BJ (cell line): ENCODE measurements at regions not wholly inside any gene's neighbourhood (a gene's known extent, or its start where the extent isn't known, plus 50 kb on each side); places are given as distances from the start of the nearest gene placed in this dataset.
"Not testable (repeated sequence)": the region's sequence is repeated elsewhere in the genome, so short reads cannot be mapped to it uniquely, and the experiment has no call there.

Experiments used
- CTCF ChIA-PET: fragments of 350-600 bp; formaldehyde crosslinking; extraction: SDS; loops from one replicate; lab custom pipeline; 2021; ENCODE audit warnings: antibody characterized with exemption, inconsistent platforms; lab: Yijun Ruan, JAX
- POLR2A ChIA-PET: fragments of 300-600 bp; sonication (Branson Sonifier 250); formaldehyde crosslinking; extraction: SDS; loops from one replicate; lab custom pipeline; 2021; ENCODE audit warnings: antibody characterized with exemption; lab: Charles Lee
- DNase-seq: peaks from one replicate; pipeline ENCODE4 v3.0.0-alpha.2; 2011; ENCODE audit warnings: low read depth
- H3K27me3 ChIP-seq: 2 replicates; pipeline ENCODE4 v1.6.0; 2011; ENCODE audit warnings: low read length; ENCODE audit not compliant: control insufficient read depth, insufficient read depth
- H3K36me3 ChIP-seq: 2 replicates; pipeline ENCODE4 v1.5.1; 2011; ENCODE audit warnings: low read length; ENCODE audit not compliant: control insufficient read depth, insufficient read depth
- H3K4me3 ChIP-seq: 2 replicates; pipeline ENCODE4 v1.5.1; 2011; ENCODE audit warnings: low read depth, mild to moderate bottlenecking, control low read depth, low read length
- TF ChIP-seq, protein P1 (sequence below): IDR thresholded peaks from 2 replicates; pipeline ENCODE4 v1.5.1; 2011; ENCODE audit warnings: low read depth, mild to moderate bottlenecking, control low read depth, inconsistent platforms, low read length, moderate library complexity; ENCODE audit not compliant: insufficient read depth

DNA sequence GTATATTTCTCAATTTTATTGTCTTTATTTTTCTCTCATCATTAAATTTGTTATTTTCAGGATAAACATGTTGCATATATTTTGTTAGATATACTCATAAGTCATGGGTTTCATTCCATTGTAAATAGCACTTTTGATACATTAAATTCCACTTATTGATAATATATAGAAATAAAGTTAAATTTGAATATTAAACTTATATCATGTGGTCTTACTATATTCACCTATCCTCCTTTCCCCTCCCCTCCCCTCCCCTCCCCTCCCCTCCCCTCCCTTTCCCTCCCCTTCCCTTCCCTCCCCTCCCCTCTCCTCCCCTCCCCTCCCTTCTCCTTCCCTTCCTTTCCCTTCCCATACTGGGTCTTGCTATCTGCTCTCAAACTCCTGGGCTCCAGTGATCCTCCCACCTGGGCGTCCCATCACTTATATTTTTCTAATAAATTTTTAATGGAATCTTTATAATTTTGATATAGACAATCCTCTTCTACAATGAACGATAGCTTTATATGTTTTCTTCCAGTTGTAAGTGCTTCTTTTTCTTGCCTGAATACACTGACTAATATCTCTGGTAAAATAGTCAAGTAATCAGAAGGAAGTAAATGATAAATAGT is 692.4 kb downstream of the C6orf118 start:
- TF ChIP-seq, protein P1, sequence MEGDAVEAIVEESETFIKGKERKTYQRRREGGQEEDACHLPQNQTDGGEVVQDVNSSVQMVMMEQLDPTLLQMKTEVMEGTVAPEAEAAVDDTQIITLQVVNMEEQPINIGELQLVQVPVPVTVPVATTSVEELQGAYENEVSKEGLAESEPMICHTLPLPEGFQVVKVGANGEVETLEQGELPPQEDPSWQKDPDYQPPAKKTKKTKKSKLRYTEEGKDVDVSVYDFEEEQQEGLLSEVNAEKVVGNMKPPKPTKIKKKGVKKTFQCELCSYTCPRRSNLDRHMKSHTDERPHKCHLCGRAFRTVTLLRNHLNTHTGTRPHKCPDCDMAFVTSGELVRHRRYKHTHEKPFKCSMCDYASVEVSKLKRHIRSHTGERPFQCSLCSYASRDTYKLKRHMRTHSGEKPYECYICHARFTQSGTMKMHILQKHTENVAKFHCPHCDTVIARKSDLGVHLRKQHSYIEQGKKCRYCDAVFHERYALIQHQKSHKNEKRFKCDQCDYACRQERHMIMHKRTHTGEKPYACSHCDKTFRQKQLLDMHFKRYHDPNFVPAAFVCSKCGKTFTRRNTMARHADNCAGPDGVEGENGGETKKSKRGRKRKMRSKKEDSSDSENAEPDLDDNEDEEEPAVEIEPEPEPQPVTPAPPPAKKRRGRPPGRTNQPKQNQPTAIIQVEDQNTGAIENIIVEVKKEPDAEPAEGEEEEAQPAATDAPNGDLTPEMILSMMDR: no peak
- Histone ChIP-seq H3K4me3 (no peak overlapping the region), H3K36me3 (no peaks in the 10 kb centered on the region), H3K27me3 (no peaks in the 10 kb centered on the region)
- DNase-seq: no peak
- ChIA-PET POLR2A (no interaction called here), CTCF (no interaction called here)

DNA sequence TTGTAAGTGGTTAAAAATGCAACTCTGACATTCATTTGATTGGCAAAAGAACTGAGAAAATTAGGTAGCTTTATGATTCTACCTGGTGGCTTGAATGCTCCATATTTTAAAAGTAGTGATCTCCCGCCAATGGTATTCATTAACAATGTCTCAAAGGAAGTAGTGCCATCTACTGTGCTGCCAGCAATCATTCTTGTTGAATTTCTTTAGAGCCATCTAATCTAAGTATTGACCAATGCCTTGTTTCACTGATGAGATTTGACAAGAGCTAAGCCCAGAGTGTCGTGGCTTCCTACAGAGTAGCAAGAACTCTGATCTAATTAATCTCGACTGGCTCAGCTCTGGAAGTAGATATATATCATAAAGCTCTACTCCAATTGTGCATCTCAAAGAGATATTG is 696.7 kb downstream of the C6orf118 start:
- POLR2A ChIA-PET: no interaction called here
- Histone ChIP-seq H3K4me3 (no peak overlapping the region), H3K27me3 (no peaks in the 10 kb centered on the region), H3K36me3 (no peaks in the 10 kb centered on the region)
- no peak for DNase-seq
- CTCF ChIA-PET: no interaction called here
- TF ChIP-seq, protein P1: no peak

DNA sequence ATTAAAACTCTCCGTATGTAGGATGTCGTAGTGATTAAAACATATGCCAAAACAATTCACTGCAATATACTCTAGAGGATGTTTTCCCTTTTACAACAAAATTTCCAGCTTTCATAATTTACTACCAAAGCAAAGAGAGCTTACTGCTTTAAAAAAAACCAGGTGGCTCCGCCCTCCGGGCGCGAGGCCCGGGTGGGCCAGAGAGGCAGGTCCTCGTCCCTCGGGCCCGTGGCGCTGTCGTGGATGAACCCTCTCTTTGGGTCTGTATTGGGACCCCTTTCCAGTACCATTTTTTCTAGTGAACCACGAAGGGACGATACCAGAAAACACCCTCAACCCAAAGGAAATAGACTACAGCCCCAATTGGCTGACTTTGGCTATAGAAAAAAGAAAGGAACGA is 698.5 kb downstream of the C6orf118 start:
- H3K4me3 ChIP-seq, CTCF ChIA-PET, DNase-seq, H3K36me3 ChIP-seq, POLR2A ChIA-PET, H3K27me3 ChIP-seq: not testable (repeated sequence)

DNA sequence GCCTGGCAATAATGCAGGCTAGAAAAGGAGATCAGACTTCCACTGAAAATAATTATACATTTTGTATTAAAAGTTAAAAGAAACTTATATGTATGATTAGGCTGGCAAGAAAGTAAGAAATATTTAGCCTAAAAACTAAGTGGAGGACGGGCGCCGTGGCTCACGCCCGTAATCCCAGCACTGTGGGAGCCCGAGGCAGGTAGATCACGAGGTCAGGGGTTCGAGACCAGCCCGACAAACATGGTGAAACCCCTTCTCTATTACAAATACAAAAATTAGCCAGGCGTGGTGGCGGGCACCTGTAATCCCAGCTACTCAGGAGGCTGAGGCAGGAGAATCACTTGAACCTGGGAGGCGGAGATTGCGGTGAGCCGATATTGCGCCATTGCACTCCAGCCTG is 707.0 kb downstream of the C6orf118 start:
- H3K4me3 ChIP-seq, POLR2A ChIA-PET, DNase-seq, H3K27me3 ChIP-seq, CTCF ChIA-PET, H3K36me3 ChIP-seq: not testable (repeated sequence)

DNA sequence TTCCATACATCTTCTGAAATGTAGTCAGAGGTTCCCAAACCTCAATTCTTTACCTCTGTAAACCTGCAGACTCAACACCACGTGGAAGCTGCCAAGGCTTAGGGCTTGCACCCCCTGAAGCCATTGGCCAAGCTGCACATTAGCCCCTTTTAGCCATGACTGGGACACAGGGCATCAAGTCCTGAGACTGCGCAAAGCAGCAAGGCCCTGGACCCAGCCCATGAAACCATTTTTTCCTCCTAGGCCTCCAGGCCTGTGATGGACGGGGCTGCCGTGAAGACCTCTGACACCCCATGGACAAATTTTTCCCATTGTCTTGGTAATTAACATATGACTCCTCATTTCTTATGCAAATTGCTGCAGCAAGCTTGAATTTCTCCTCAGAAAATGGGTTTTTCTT is 727.8 kb downstream of the C6orf118 start:
- Histone ChIP-seq H3K27me3 (no peaks in the 10 kb centered on the region), H3K4me3 (no peak overlapping the region), H3K36me3 (no peaks in the 10 kb centered on the region)
- TF ChIP-seq, protein P1: no peak
- ChIA-PET CTCF (no interaction called here), POLR2A (no interaction called here)
- no peak for DNase-seq

DNA sequence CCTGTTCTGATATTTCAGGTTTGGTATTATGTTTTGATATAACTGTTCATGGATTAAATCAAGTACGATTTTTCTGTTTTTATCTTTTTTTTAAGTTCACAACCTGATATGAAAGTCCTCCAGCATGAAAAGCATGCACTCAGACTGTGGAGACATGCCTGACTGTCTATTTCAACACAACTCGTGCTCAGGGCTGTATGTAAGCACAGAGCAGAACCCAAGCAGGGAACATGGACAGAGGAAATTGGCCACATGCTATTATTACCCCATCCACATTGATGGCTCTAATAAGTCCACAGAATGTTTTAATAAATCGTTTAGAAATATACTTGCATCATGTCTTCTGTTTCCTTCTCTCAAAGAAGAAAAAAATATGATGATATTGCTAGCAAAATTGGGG is 730.4 kb downstream of the C6orf118 start:
- POLR2A ChIA-PET: no interaction called here
- CTCF ChIA-PET: no interaction called here
- Histone ChIP-seq H3K36me3 (no peaks in the 10 kb centered on the region), H3K27me3 (no peaks in the 10 kb centered on the region), H3K4me3 (no peak overlapping the region)
- DNase-seq: no peak
- TF ChIP-seq, protein P1: no peak
